ENCODE measurements at regions not wholly inside any gene's neighbourhood (a gene's known extent, or its start where the extent isn't known, plus 50 kb on each side); places are given as distances from the start of the nearest gene placed in this dataset.

GRCh38 chr7:109641445-109641844 lies 1071.8 kb downstream of the DNAJB9 start:
- TF ChIP-seq CTCF (IDR thresholded peaks at IDR 0.05) (no peak), POLR2A (IDR thresholded peaks at IDR 0.05) (no peak)

Measured in lower leg skin (tissue), 3 donors.